ENCODE measurements at regions not wholly inside any gene's neighbourhood (a gene's known extent, or its start where the extent isn't known, plus 50 kb on each side); places are given as distances from the start of the nearest gene placed in this dataset.

DNA sequence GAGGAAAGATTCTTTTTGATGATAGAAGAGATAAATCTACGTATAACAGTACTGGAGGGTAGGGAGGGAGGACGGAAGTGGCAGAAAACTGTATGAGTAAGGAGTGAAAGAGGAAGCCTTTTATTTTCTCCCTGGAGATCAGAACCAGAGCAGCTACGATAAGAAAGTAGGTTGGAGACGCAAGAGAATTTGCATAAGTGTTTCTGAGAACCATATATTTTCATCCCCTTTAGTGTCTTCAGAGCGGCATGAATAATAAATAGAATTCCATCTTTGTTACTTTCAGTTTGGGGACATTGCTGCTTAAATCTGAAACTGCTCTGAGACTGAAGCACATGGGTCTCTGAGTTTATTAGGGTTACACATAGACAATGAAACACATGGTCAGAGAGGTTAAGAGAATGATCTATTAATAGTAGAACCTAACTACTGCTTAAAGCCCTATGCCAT, 230.2 kb upstream of the TNP1 start:
- in situ Hi-C loops (cut with HindIII; ENCODE audit: low sequenced_read_pairs), result no loop called here

DNA sequence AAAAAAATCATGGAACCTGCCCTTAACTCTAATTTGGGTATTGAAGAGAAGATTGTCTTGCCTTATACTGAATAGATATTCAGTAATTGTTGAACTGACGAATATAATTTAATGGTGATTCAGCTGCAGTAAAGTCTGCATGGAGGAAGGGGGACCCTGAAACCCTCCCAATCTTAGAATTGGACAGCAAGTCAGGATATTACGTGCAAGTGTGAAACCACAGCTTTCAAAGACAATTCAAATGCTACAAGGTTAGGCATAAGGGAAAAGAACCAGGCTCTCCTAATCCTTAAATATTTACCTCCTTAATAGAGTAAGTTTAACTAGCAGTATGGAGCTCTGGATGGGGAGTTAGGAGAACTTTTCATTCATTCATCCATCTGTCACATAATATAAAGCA, 226.9 kb upstream of the TNP1 start:
- in situ Hi-C loops (cut with HindIII; ENCODE audit: low sequenced_read_pairs), result no loop called here

- in situ Hi-C loops (cut with HindIII; ENCODE audit: low sequenced_read_pairs), result no loop called here
Measured at GRCh38 chr2:217086038-217086522, 226.2 kb upstream of the TNP1 start.

- in situ Hi-C loops (cut with HindIII; ENCODE audit: low sequenced_read_pairs), result no loop called here
Measured at GRCh38 chr2:217085543-217085942, 225.7 kb upstream of the TNP1 start.

GRCh38 chr2:217081799-217082198, 221.9 kb upstream of the TNP1 start:
- in situ Hi-C loops (cut with HindIII; ENCODE audit: low sequenced_read_pairs), result loop anchor here (5.0 kb wide), 1 partner anchor 71 kb away; no protein-coding TSS in a partner anchor

DNA sequence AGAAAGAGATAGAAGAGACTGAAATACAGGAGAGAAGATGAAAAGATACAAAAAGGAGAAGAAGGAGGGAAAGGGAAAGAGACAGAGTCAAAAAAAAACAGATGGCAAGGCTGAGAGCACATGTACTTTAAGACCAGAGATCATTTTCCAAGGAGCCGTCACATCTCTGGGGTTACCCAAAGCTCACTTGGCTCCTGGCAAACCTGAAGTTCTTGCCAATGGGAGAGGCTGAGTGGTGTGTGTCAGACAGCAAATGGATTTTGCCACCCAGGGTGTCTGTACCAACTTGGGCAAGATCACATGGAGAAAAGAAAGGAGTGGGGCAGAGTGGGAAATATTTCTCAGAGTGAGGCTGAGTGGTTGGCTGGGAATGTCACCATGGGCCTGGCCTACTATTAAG, 219.3 kb upstream of the TNP1 start:
- in situ Hi-C loops (cut with HindIII; ENCODE audit: low sequenced_read_pairs), result no loop called here

GRCh38 chr2:217077831-217078407, 218.1 kb upstream of the TNP1 start:
- in situ Hi-C loops (cut with HindIII; ENCODE audit: low sequenced_read_pairs), result no loop called here

DNA sequence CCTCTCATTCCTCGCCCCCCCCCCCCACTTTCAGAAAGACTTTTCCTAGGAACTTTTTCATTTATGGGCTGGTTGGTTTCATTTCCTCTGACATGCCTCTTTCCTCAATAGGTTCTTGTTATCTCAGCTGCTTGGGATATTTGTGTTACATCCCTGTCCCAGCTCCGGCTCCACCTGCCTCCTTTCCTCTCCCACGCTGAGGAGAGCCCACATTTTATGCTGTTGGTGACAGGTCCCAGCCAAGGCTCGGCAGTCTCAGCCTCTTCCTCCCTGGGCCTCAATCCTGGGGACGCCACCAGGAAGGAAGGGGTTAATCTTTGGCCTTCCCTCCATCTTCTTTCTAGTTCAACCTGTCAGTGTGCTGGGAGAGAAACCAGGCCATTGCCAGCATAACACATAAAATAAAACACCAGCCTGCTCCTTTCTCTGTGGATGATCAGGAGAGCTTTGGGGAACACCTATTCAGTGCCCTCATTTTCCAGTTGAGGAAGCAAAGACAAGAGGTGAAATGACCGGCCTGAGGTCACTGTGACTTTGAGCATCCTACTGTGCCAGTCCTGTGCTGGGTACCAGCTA, 216.9 kb upstream of the TNP1 start:
- in situ Hi-C loops (cut with HindIII; ENCODE audit: low sequenced_read_pairs), result no loop called here

DNA sequence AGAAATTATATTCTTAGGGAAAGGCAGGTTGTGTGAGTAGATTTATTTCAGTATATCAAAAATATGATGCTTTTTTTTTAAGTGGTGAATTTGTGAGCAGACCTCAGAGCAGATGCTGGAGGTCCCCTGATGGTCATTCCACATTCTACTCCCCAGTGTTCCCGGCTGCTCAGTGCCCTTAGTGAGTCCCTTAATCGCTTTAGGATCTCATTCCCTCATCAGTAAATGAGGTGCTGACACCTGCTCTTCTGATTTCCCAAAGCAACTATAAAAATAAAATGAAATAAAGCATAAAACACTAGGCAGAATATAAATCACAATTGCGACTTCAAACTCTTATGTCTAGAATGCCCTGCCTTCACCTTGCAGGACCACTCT, 216.2 kb upstream of the TNP1 start:
- in situ Hi-C loops (cut with HindIII; ENCODE audit: low sequenced_read_pairs), result no loop called here

DNA sequence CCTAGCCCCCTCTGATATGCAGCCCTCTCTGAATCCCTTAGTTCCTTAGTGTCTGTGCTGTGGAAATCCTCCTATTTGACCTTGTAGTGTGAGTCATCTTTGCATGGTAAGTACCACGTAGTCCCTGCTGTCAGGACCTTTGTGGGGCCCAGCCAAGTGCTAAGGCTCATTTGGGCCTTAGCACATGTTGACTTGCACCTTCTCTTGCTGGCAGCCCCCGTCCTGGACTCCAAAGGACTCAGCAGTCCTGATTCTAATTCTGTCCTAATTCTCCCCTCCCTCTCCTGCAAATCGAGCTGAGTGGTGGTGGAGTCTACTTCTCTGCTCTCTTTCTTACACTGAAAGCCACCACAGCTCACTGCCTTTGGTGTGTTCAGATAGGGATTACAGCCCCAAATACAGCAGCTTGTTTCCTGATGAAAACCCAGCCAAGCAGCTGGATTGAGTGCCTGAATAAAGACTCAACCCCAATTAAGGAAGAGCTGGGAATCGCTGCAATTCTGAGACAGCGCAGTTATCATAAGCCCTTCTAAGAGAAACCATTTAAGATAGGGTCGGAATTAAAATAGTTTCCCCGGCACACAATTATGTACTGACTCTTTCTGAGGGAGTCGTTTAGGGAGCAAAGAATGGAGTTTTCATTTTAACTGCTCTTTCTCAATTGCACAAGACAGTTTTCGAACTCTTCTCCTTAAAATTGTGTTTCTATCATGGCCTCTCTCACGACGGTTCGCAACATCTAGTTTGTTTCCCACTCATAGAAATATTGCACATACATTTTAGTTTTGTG, 215.6 kb upstream of the TNP1 start:
- in situ Hi-C loops (cut with HindIII; ENCODE audit: low sequenced_read_pairs), result no loop called here

DNA sequence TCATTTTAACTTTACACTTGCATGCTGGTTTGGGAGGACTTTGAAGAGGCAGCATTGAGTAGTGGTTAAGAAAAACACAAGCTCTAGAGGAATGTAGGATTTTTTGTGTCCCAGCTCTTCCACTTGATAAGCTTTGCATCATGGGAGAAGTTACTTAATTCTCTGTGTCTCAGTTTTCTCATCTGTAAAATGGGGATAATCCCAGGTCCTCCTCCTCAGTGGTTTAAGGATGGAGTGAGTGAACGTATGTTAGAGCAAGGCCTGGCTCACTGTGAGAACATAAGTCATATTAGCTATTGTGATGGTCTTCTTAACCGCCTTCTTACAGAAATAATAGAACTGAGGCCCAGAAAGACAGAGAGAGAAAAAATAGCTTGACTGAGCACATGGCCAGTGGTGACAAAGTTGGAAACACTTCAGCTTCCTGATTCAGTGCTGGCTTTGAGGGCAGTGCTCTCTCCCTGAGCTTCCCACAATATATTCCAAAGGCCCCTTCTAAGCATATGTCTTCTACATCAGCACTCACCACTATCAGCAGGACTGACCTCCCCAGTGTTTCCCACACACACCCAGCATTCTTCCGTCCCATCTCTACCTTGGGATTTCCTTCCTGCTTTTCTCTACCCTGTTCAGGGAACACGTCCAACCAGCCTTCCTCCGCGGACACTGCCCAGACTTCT, 214.9 kb upstream of the TNP1 start:
- in situ Hi-C loops (cut with HindIII; ENCODE audit: low sequenced_read_pairs), result no loop called here

DNA sequence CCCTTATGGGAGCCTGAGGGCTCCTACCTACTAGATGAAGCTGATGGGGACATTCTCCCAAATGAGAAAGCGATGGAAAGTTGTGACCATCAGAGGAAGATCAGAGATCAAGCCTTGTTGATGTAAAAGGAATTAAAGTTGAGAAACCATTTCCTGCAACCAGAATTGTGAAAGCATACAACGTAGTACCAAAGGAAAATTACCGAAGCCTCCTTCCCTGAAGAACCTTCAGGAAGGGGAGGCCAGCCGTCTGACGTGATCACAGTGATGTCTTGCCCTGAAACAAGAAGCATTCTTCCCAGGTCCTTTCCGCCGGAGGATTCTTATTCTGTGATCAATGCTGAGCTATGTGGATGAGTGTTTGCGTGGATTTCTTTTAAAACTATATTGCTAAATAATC, 211.6 kb upstream of the TNP1 start:
- in situ Hi-C loops (cut with HindIII; ENCODE audit: low sequenced_read_pairs), result no loop called here

DNA sequence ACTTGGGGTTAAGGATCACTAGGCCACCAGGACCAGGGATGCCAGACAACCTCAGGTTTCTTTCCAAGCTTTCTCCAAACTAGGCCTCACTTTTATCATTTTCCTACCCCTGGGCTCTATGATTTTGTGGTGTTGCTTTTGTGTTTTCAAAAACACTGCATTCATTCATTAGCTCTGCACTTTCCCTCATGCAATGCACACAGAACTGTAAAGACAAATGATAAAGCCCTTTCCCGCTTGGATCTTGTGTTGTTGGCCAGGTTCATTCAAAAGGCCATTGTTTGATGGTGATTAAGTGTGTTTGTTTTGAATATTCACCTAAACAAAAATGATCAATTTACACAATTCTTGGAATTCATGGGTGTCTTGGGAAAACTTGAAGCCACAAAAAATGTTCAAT, 210.7 kb upstream of the TNP1 start:
- in situ Hi-C loops (cut with HindIII; ENCODE audit: low sequenced_read_pairs), result no loop called here

- in situ Hi-C loops (cut with HindIII; ENCODE audit: low sequenced_read_pairs), result no loop called here
Measured at GRCh38 chr2:217070043-217070430, 210.2 kb upstream of the TNP1 start.

GRCh38 chr2:217069263-217070042, 209.6 kb upstream of the TNP1 start:
- in situ Hi-C loops (cut with HindIII; ENCODE audit: low sequenced_read_pairs), result no loop called here

DNA sequence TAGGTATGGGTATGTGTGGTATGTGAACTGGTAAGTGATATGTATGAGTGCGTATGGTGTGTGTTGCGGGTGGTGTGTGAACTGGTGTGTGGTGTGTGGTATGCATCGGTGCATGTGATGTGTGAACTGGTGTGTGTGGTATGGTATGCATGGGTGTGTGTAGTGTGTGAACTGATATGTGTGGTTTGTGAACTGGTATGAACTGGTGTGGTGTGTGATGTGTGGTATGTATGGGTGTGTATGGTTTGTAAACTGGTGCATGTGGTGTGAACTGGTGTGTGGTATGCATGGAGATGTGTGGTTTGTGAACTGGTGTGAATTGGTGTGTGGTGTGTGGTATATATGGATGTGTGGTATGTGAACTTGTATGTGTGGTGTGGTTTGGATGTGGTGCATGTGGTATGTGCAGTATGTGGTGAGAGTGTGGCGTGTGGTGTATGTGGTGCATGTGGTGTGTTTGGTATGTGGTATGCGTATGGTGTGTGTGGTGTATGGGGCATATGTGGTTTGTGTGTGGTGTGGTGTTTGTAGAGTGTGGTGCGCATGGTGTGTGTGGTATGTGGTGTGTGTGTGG, 208.9 kb upstream of the TNP1 start:
- in situ Hi-C loops (cut with HindIII; ENCODE audit: low sequenced_read_pairs), result no loop called here

- in situ Hi-C loops (cut with HindIII; ENCODE audit: low sequenced_read_pairs), result no loop called here
Measured at GRCh38 chr2:217067787-217068186, 207.9 kb upstream of the TNP1 start.

DNA sequence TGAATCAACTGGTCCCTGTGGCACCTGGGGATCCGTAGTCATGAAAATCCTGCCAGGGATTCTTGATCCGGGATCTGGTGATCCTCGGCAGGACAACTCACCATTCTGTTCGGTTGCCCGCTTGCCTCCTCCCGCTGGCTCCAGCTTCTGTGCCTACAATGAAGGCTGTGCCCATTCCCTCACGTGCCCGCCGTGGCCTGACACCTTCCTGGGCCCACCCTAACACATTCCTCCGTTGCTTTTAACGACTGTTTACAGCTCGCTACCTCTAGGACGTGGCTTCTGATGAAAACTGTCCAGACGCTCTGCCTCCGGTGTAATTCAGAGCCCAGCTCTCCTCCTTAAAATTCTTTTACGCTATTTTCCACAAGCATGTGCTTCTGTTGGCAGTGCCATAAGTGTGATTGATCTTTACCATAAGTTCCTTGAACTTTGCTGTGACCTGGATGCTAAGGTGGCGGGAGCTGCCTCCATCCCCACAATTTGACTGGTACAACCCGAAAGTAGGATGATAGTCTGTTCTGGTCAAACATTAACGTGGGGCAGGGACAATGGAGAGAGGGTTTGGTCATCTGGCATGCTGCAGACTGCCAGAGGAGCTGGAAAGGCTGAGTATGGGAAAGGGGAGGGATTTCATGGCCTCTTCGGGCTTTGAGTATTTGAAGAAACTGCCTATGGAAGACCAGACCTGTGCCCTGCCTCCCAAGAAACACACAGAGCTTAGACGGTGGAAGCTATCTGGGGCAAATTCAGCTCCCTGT, 206.8 kb upstream of the TNP1 start:
- in situ Hi-C loops (cut with HindIII; ENCODE audit: low sequenced_read_pairs), result no loop called here

DNA sequence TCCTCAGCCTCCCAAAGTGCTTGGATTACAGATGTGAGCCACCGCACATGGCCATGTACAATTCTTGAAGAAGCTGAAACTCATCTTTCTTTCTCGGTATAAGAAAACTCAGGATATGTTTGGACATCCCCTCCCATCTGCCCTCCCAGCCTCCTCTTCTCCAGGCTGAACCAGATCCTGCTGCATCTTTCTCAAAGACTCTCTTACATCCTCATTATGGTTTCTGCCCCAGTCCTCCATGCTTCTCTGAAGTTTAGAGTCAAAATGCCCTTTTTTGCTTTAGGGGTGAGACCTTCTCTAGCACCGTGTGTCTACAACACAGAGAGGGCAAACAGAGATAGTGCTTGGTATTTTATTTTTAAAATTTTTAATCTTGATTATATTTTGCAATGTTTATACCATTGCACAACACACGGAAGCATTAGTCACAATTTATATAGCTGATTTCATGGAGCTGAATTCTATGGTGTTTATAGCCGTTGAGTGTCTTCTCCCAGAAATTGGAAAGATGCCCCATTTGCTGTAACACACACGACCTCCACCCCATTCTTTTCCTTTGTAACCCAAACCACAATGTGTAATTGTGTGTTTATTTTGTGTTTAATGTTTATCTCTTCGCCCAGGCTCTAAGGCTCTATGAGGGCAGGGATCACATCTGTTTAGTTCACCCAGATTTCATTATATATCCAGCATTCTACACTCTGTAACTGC, 206.0 kb upstream of the TNP1 start:
- in situ Hi-C loops (cut with HindIII; ENCODE audit: low sequenced_read_pairs), result no loop called here

All from endothelial cell of hepatic sinusoid (primary cell).